A673 (cell line): ENCODE measurements at regions not wholly inside any gene's neighbourhood (a gene's known extent, or its start where the extent isn't known, plus 50 kb on each side); places are given as distances from the start of the nearest gene placed in this dataset.

Experiments
- BruUV-seq: library from RNA; stranded (reverse); fragments of 400-500 nt; replicated peaks from 2 replicates; lab custom pipeline; 2021; lab: Mats Ljungman, UMichigan
- CTCF ChIA-PET: fragments of 300-600 bp; sonication (Branson Sonifier 250); formaldehyde crosslinking; loops from one replicate; lab custom pipeline; 2022; ENCODE audit warnings: antibody characterized with exemption; lab: Charles Lee
- POLR2A ChIA-PET: fragments of 300-600 bp; sonication (Branson Sonifier 250); formaldehyde crosslinking; loops from one replicate; lab custom pipeline; 2022; ENCODE audit warnings: antibody characterized with exemption; ENCODE audit not compliant: low non-redundant PET; lab: Charles Lee
- DNase-seq: peaks from one replicate; pipeline ENCODE4 v3.0.0-alpha.2; 2015; ENCODE audit warnings: low spot score
- H3K27ac ChIP-seq: fragments of 200-600 bp; sonication (generic); 2 replicates; pipeline ENCODE4 v1.5.1; 2016; ENCODE audit warnings: mixed run types, low read depth, mild to moderate bottlenecking, mixed read lengths, antibody characterized with exemption, low read length; ENCODE audit not compliant: poor library complexity, severe bottlenecking
- H3K27me3 ChIP-seq: fragments of 200-600 bp; sonication (generic); replicated peaks from 2 replicates; pipeline ENCODE4 v1.6.1; 2017; ENCODE audit warnings: mixed run types, low read depth, mild to moderate bottlenecking, mixed read lengths, antibody characterized with exemption, low read length; ENCODE audit not compliant: insufficient read depth, poor library complexity
- H3K36me3 ChIP-seq: fragments of 200-600 bp; sonication (generic); 2 replicates; pipeline ENCODE4 v1.6.1; 2016; ENCODE audit warnings: mixed run types, mild to moderate bottlenecking, mixed read lengths, antibody characterized with exemption, low read length; ENCODE audit not compliant: insufficient read depth, poor library complexity, severe bottlenecking
- H3K4me1 ChIP-seq: fragments of 200-600 bp; sonication (generic); 2 replicates; pipeline ENCODE4 v1.6.1; 2017; ENCODE audit warnings: mixed run types, mild to moderate bottlenecking, mixed read lengths, antibody characterized with exemption, low read length; ENCODE audit not compliant: insufficient read depth, poor library complexity, severe bottlenecking
- H3K4me3 ChIP-seq: fragments of 200-600 bp; sonication (generic); 2 replicates; pipeline ENCODE4 v1.5.1; 2016; ENCODE audit warnings: low read depth, mixed run types, mild to moderate bottlenecking, mixed read lengths, low read length; ENCODE audit not compliant: poor library complexity, severe bottlenecking
- H3K9me3 ChIP-seq: fragments of 200-600 bp; sonication (generic); 2 replicates; pipeline ENCODE4 v1.6.1; 2016; ENCODE audit warnings: mixed run types, low read depth, mild to moderate bottlenecking, mixed read lengths, antibody characterized with exemption, low read length; ENCODE audit not compliant: poor library complexity, severe bottlenecking
- CTCF ChIP-seq: fragments of 300-800, 200-600 bp; sonication (generic); conservative IDR thresholded peaks from 2 replicates; pipeline ENCODE4 v1.5.1; 2017; ENCODE audit warnings: low read depth, mild to moderate bottlenecking, antibody characterized with exemption, low read length, moderate library complexity, mixed read lengths
- EZH2 ChIP-seq: fragments of 200-600 bp; sonication (generic); IDR thresholded peaks from 2 replicates; pipeline ENCODE4 v1.6.1; 2017; ENCODE audit warnings: borderline replicate concordance, low read depth, mild to moderate bottlenecking, mixed read lengths, antibody characterized with exemption, low read length; ENCODE audit not compliant: poor library complexity, severe bottlenecking
- intact Hi-C: fragments of 100-400 bp; cut with micrococcal nuclease; formaldehyde crosslinking; loops from one replicate; pipeline ENCODE4 v1.10.0; 2022; ENCODE audit not compliant: unreplicated experiment

DNA sequence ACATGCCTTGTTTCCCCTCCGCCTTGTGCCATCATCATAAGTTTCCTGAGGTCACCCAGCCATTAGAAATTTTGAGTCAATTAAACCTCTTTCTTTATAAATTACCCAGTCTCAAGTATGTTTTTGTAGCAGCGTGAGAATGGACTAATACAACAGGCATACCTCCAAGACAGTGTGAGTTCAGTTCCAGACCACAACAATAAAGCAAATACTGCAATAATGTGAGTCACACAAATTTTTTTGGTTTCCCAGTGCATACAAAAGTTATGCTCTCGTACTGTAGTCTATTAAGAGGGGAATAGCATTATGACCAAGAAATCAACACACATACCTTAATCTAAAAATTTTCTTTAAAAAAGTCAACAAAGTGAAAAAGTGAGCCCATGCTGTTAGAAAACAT lies 217.2 kb downstream of the NR4A2 start:
- CTCF ChIA-PET = no interaction called here
- no peaks in the 10 kb centered on the region for H3K27me3 ChIP-seq
- POLR2A ChIA-PET = no interaction called here
- intact Hi-C loops = no loop called here
- no TSS peak for BruUV-seq
- DNase-seq = no peak
- H3K27ac ChIP-seq = no peak overlapping the region
- H3K36me3 ChIP-seq = no peaks in the 10 kb centered on the region
- no peaks in the 10 kb centered on the region for H3K4me1 ChIP-seq
- no peak for TF ChIP-seq CTCF
- TF ChIP-seq EZH2 = no peak
- H3K4me3 ChIP-seq = no peak overlapping the region
- no peaks in the 10 kb centered on the region for H3K9me3 ChIP-seq

- ChIA-PET CTCF (no interaction called here), POLR2A (no interaction called here)
- no peaks in the 10 kb centered on the region for H3K36me3 ChIP-seq
- no peak overlapping the region for H3K27ac ChIP-seq
- intact Hi-C loops = no loop called here
- no TSS peak for BruUV-seq
- TF ChIP-seq CTCF (no peak), EZH2 (no peak)
- no peak overlapping the region for H3K4me3 ChIP-seq
- no peaks in the 10 kb centered on the region for H3K27me3 ChIP-seq
- H3K9me3 ChIP-seq = no peaks in the 10 kb centered on the region
- DNase-seq = no peak
- no peaks in the 10 kb centered on the region for H3K4me1 ChIP-seq
Measured at GRCh38 chr2:156112323-156112722, 220.2 kb downstream of the NR4A2 start.

- DNase-seq = peak; percentile 21
- H3K4me3 ChIP-seq = no peak overlapping the region
- no TSS peak for BruUV-seq
- POLR2A ChIA-PET = interaction anchor here (0.7 kb wide), 1 partner anchor 111 kb away, joined by 10 read pairs; no protein-coding TSS in a partner anchor
- H3K36me3 ChIP-seq = no peaks in the 10 kb centered on the region
- CTCF ChIA-PET = no interaction called here
- H3K4me1 ChIP-seq = no peaks in the 10 kb centered on the region
- TF ChIP-seq EZH2 (no peak), CTCF (0 out of 2 replicates have a peak, but pooled peaks have one; percentile 19)
- H3K9me3 ChIP-seq = no peaks in the 10 kb centered on the region
- H3K27me3 ChIP-seq = no peaks in the 10 kb centered on the region
- intact Hi-C loops = no loop called here
- H3K27ac ChIP-seq = no peak overlapping the region
Measured at GRCh38 chr2:156110890-156111289, 221.6 kb downstream of the NR4A2 start.
